Esophagus (tissue), 2 donors: ENCODE measurements at regions not wholly inside any gene's neighbourhood (a gene's known extent, or its start where the extent isn't known, plus 50 kb on each side); places are given as distances from the start of the nearest gene placed in this dataset.
A peak's percentile ranks its signal among the peaks of the same experiment; 100 is the strongest.

Experiments used
- H3K27ac ChIP-seq, 2 donors: one replicate each; pipeline ENCODE4 v1.5.1; 2013; ENCODE audit warnings: low read depth in 2 of 2, mild to moderate bottlenecking in 2 of 2, inconsistent platforms in 1 of 2, low read length in 1 of 2, moderate library complexity in 1 of 2
- H3K27me3 ChIP-seq, 2 donors: one replicate each; pipeline ENCODE4 v1.6.1; 2013; ENCODE audit warnings: low read length in 2 of 2, control low read depth in 1 of 2, mild to moderate bottlenecking in 1 of 2; ENCODE audit not compliant: insufficient read depth in 2 of 2, control insufficient read depth in 1 of 2
- H3K36me3 ChIP-seq, 2 donors: one replicate each; pipeline ENCODE4 v1.6.1; 2013; ENCODE audit warnings: low read length in 1 of 2; ENCODE audit not compliant: control insufficient read depth in 2 of 2, insufficient read depth in 2 of 2
- H3K4me1 ChIP-seq, 2 donors: one replicate each; pipeline ENCODE4 v1.6.1; 2013; ENCODE audit warnings: low read length in 1 of 2; ENCODE audit not compliant: control insufficient read depth in 2 of 2, insufficient read depth in 2 of 2
- H3K4me3 ChIP-seq, 2 donors: one replicate each; pipeline ENCODE4 v1.5.1; 2013; ENCODE audit warnings: low read length in 2 of 2, mild to moderate bottlenecking in 2 of 2, low read depth in 1 of 2, moderate library complexity in 1 of 2
- H3K9me3 ChIP-seq, 2 donors: one replicate each; pipeline ENCODE4 v1.6.1; 2013; ENCODE audit warnings: mild to moderate bottlenecking in 2 of 2, low read depth in 1 of 2, low read length in 1 of 2, moderate library complexity in 1 of 2; ENCODE audit not compliant: control insufficient read depth in 2 of 2, insufficient read depth in 1 of 2
- WGBS, 2 donors: extraction: QIAGEN DNeasy Blood & Tissue Kit; methylation state at CpG; one replicate each; pipeline ENCODE4 v1.1.7; 2013; 5-methylcytosine and 5-hydroxymethylcytosine counted together
- donor health status: healthy with polysubstance abuse.
- donor health status: Bipolar disorder and iron deficiency.

DNA sequence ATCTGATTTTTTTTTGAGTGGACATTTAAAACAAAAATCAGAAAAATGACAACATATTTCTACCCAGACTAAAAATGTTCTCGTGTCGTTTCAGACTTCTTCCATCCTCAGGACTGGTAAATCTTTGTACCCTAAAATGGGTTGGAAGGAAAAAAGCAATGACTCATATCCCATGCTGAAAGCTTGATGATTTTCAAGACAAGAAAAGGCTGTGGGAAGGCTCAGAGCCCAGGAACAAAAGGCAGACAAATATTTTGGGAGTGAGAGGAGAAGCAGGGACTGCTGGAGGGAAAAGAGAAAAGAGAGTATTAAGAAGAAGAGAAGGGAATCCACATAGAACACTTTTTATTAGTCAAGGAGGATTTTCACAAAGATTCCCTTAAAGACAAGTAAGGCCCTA, 77.1 kb upstream of the CTAGE1 start:
- Histone ChIP-seq H3K27ac (no peak overlapping the region), H3K27me3 (no peaks in the 10 kb centered on the region), H3K36me3 (no peaks in the 10 kb centered on the region), H3K4me3 (no peak overlapping the region), H3K9me3 (no peaks in the 10 kb centered on the region), H3K4me1 (no peaks in the 10 kb centered on the region)
- 51 to 63% methylated on average over 2 of the region's 2 CpGs for WGBS, 2 donors

DNA sequence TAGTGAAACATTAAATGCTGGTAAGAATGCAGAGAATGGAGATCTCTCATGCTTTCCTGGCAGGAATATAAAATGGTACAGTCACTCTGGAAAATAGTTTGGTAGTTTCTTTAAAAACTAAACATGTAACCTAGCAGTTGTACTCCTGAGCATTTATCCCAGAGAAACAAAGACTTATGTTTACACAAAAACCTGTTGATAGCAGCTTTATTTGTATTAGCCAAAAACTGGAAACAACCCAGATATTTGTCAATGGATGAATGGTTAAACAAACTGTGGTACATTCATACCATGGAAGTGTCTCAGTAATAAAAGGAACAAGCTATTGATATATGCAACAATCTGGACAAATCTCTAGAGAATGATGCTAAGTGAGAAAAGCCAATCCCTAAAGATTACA, 81.7 kb upstream of the CTAGE1 start:
- Histone ChIP-seq H3K9me3 (no peaks in the 10 kb centered on the region), H3K27me3 (no peaks in the 10 kb centered on the region)

DNA sequence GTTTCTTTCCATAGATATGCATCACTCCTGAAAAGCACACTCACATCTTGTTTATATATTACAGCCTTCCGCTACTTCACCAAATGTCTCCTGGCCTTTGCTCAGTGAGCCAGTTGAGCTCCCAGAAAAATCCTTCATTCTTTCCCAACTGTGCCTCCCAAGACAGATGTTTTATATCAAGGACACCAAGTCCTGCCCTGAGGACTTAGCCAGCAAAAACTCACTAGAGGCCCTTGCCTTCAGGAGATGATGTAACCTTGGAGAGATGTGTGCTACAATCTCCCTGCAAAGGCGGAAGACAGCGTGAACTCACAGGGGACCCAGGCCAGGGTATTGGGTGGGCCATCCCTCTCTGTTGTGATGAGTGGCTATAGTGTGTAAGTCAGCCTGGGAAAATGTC, 86.1 kb upstream of the CTAGE1 start:
- H3K27me3 ChIP-seq = no peaks in the 10 kb centered on the region
- no peaks in the 10 kb centered on the region for H3K36me3 ChIP-seq
- H3K27ac ChIP-seq = no peak overlapping the region
- WGBS, 2 donors = 78 to 86% methylated on average over 3 of the region's 3 CpGs
- no peaks in the 10 kb centered on the region for H3K9me3 ChIP-seq
- H3K4me1 ChIP-seq = no peaks in the 10 kb centered on the region
- H3K4me3 ChIP-seq = no peak overlapping the region

More for the DNA sequence above, 81.7 kb upstream of the CTAGE1 start:
- Histone ChIP-seq H3K27ac (no peak overlapping the region), H3K4me1 (no peaks in the 10 kb centered on the region), H3K4me3 (no peak overlapping the region), H3K36me3 (no peaks in the 10 kb centered on the region)

DNA sequence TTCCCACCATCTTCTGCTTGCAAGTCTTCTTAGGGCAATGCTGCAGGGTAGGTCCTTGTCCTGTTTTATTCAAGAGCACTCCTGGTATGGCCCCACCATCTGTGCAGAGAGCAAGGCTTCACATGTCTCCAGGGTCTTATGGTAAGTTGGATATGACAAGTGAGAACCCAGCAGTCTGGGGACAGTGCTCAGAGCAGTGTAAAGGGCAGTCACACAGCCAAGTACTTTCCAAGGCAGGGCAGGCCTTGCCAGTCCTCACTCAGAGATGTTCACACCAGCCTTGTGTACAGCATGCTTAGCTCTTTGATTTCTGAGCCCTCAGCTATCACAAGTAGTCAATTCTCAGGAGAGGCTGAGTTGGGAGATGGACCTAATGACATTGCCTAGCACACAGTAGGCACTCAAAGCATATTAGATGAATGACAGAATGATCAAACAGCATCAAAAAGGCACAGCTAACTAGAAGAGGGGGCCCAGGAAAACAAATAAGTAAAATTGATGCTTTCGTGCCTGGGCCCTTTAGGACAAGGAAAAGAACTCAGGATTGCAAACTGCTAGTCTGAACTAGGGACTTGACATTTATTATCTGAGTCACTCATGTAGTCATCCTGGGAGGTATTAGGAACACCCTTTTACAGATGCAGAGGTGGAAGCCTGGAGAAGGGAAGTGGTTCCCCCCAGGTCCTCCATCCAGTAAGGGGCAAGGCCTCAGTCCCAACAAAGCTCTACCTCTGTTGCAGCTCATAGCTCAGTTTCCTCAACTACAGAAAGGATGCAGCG, 86.7 kb upstream of the CTAGE1 start:
- Histone ChIP-seq H3K27ac (peak overlapping the region in 1 of 2 donors; percentile 29), H3K4me3 (no peak overlapping the region), H3K9me3 (no peaks in the 10 kb centered on the region), H3K27me3 (no peaks in the 10 kb centered on the region), H3K36me3 (no peaks in the 10 kb centered on the region), H3K4me1 (no peaks in the 10 kb centered on the region)
- 76 to 85% methylated on average over 2 of the region's 2 CpGs for WGBS, 2 donors

DNA sequence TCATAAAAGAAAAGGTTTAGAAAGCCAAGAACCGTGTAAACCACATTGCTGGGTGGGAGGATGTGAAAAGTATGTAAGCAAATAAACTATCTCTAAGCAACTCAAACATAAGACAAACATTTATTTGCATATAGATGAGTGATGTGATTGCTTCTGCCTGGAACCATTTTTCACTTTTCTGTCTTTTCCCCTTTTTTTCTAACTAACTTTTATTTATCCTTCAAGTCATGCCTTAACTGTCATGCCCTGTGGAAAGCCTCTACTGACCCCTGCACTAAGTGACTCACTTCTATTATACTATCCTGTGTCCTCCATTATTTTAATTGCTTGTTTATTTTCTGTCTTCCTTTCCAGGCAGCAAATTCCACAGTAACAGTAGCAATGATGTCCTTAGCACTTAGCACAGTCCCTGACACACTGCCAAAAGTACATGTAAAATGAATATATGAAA, 87.5 kb upstream of the CTAGE1 start:
- WGBS, 2 donors = 30 to 41% methylated on average over 1 of the region's 1 CpG
- Histone ChIP-seq H3K27ac (no peak overlapping the region), H3K36me3 (no peaks in the 10 kb centered on the region)

DNA sequence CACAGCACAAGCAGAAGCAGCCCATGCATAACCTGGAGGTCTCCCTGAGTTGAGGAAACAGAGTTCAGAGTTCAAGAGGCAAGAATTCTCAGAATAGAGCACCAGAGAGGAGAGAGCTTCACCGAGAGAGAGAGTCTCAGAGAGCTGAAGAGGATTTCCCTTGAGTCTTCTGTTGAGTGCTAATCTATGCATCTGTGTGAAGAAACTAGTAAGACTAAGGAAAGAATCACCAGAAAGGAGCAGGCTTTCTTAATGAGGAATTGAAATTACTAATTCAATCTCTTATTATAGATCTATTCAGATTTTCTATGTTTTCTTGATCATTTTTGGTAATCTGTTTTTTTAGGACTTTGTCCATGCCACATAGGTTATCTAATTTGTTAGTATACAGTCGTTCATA, 89.3 kb upstream of the CTAGE1 start:
- WGBS, 2 donors = 78 to 81% methylated on average over 2 of the region's 2 CpGs
- H3K4me1 ChIP-seq = no peaks in the 10 kb centered on the region
- no peak overlapping the region for H3K27ac ChIP-seq

More for the DNA sequence above, 87.5 kb upstream of the CTAGE1 start:
- Histone ChIP-seq H3K4me3 (no peak overlapping the region), H3K27me3 (no peaks in the 10 kb centered on the region), H3K4me1 (no peaks in the 10 kb centered on the region), H3K9me3 (no peaks in the 10 kb centered on the region)

DNA sequence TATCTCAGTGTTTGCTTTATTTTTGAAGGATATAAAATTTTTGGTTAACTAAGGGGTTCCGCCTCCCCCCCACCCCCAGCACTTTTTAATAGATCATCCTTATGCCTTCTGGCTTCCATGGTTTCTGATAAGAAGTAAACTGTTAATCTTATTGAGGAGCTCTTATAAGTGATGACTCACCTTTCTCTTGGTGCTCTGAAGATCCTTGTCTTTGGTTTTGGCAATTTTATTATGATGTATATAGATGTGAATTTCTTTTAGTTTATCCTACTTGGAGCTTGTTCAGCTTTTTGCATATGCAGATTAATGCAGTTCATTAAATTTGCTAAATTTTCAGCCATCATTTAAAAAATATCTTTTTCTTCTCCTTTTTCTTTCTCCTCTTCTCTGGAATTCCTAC, 91.7 kb upstream of the CTAGE1 start:
- Histone ChIP-seq H3K27me3 (no peaks in the 10 kb centered on the region), H3K4me1 (no peaks in the 10 kb centered on the region), H3K36me3 (no peaks in the 10 kb centered on the region), H3K9me3 (no peaks in the 10 kb centered on the region), H3K27ac (no peak overlapping the region), H3K4me3 (no peak overlapping the region)
- 0% methylated on average over 1 of the region's 1 CpG for WGBS, 2 donors

More for the DNA sequence above, 89.3 kb upstream of the CTAGE1 start:
- no peaks in the 10 kb centered on the region for H3K9me3 ChIP-seq
- no peak overlapping the region for H3K4me3 ChIP-seq
- no peaks in the 10 kb centered on the region for H3K27me3 ChIP-seq
- H3K36me3 ChIP-seq = no peaks in the 10 kb centered on the region

DNA sequence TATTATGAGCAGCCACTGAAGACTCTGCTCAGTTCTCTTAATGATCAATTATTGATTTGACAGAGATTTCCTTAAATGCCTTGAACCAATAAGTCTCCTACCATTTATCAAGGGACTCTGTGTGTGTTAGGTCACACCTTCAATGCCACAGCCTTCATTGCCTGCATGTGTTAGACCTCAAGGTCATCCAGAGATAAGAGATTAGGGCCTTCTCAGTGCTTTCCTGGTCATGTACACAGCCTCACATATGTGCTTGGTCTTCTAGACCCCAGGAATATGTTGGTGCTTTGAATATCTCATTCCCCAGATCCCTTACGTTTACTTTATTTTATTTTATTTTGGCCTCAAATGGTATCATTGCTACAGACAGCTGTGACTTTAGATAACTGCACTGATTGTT, 93.0 kb upstream of the CTAGE1 start:
- 71 to 83% methylated on average over 1 of the region's 1 CpG for WGBS, 2 donors
- Histone ChIP-seq H3K27me3 (no peaks in the 10 kb centered on the region), H3K4me1 (no peaks in the 10 kb centered on the region), H3K9me3 (no peaks in the 10 kb centered on the region), H3K4me3 (no peak overlapping the region), H3K36me3 (no peaks in the 10 kb centered on the region), H3K27ac (no peak overlapping the region)

DNA sequence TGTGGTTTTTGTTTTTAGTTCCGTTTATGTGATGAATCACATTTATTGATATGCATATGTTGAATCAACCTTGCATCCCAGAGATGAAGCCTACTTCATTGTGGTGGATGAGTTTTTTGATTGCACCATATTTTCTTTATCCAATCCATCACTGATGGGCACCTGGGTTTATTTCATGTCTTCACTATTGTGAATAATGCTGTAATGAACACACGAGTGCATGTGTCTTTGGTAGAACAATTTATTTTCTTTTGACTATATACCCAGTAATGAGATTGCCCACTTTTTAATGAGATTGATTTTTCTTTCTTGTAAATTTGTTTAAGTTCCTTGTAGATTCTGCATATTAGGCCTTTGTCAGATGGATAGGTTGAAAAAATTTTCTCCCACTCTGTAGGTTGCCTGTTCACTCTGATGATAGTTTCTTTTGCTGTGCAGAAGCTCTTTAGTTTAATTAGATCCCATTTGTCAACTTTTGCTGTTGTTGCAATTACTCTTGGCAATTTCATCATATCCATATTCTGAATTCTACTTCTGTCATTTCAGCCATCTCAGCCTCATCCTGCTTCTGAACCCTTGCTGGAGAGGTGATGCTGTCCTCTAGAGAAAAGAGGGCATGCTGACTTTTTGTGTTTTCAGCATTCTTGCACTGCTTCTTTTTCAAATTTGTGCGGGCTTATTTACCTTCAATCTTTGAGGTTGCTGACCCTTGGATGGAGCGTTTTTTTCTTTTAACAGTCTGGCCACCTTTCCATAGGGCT, 96.2 kb upstream of the CTAGE1 start:
- Histone ChIP-seq H3K27ac (no peak overlapping the region), H3K4me1 (no peaks in the 10 kb centered on the region), H3K27me3 (no peaks in the 10 kb centered on the region), H3K9me3 (no peaks in the 10 kb centered on the region), H3K36me3 (no peaks in the 10 kb centered on the region), H3K4me3 (no peak overlapping the region)
- WGBS, 2 donors = 91 to 93% methylated on average over 4 of the region's 4 CpGs

DNA sequence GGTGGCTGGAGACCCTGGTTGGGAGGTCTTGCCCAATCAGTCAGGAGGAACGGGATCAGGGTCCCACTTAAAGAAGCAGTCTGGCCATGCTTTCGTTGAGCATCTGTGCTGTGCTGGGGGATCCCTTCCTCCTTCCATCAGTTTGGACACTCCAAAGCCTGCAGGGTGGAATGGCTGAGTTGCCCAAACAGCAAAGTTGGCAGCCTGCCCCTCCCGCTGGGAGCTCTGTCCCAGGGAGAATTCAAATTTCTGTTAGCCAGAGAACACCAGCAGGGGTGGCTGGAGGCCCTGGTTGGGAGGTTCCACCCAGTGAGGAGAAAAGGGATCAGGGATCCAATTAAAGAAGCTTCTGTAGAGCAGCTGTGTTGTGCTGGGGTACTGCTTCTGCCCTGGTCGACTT, 96.9 kb upstream of the CTAGE1 start:
- Histone ChIP-seq H3K4me1 (no peaks in the 10 kb centered on the region), H3K9me3 (no peaks in the 10 kb centered on the region), H3K4me3 (no peak overlapping the region), H3K27me3 (no peaks in the 10 kb centered on the region), H3K27ac (no peak overlapping the region), H3K36me3 (no peaks in the 10 kb centered on the region)
- 84 to 88% methylated on average over 4 of the region's 4 CpGs for WGBS, 2 donors
